ENCODE measurements at regions not wholly inside any gene's neighbourhood (a gene's known extent, or its start where the extent isn't known, plus 50 kb on each side); places are given as distances from the start of the nearest gene placed in this dataset.

GRCh38 chr10:113219446-113219845 is 269.4 kb downstream of the TCF7L2 start:
- H3K27me3 ChIP-seq (ENCODE audit: control insufficient read depth, insufficient read depth, low read length), result peaks cover 13% of the 10 kb centered on the region; the same call in 1 of the 2 replicates
- no peak overlapping the region for H3K4me3 ChIP-seq (ENCODE audit: low read depth, low read length)
- no peaks in the 10 kb centered on the region for H3K36me3 ChIP-seq (ENCODE audit: control insufficient read depth, insufficient read depth, low read length)
- no peaks in the 10 kb centered on the region for H3K9me3 ChIP-seq (ENCODE audit: control insufficient read depth, insufficient read depth, low read depth, low read length)
- H3K4me1 ChIP-seq (ENCODE audit: control insufficient read depth, insufficient read depth, low read length), result peaks cover 13% of the 10 kb centered on the region; the same call in 1 of the 2 replicates
- H3K9ac ChIP-seq (ENCODE audit: low read length), result no peak overlapping the region
- no peak overlapping the region for H3K27ac ChIP-seq (ENCODE audit: low read depth, low read length)

- Histone ChIP-seq H3K36me3 (ENCODE audit: control insufficient read depth, insufficient read depth, low read length) (no peaks in the 10 kb centered on the region), H3K9me3 (ENCODE audit: control insufficient read depth, insufficient read depth, low read depth, low read length) (no peaks in the 10 kb centered on the region), H3K27ac (ENCODE audit: low read depth, low read length) (no peak overlapping the region), H3K4me1 (ENCODE audit: control insufficient read depth, insufficient read depth, low read length) (peaks cover 13% of the 10 kb centered on the region; the same call in 1 of the 2 replicates), H3K4me3 (ENCODE audit: low read depth, low read length) (no peak overlapping the region), H3K9ac (ENCODE audit: low read length) (no peak overlapping the region), H3K27me3 (ENCODE audit: control insufficient read depth, insufficient read depth, low read length) (peaks cover 13% of the 10 kb centered on the region; the same call in 1 of the 2 replicates)
These were observed 271.7 kb downstream of the TCF7L2 start for GRCh38 chr10:113221756-113222168.

GRCh38 chr10:113222207-113222606 is 272.2 kb downstream of the TCF7L2 start:
- Histone ChIP-seq H3K36me3 (ENCODE audit: control insufficient read depth, insufficient read depth, low read length) (no peaks in the 10 kb centered on the region), H3K9me3 (ENCODE audit: control insufficient read depth, insufficient read depth, low read depth, low read length) (no peaks in the 10 kb centered on the region), H3K4me1 (ENCODE audit: control insufficient read depth, insufficient read depth, low read length) (peaks cover 13% of the 10 kb centered on the region; the same call in 1 of the 2 replicates), H3K9ac (ENCODE audit: low read length) (no peak overlapping the region), H3K27ac (ENCODE audit: low read depth, low read length) (no peak overlapping the region), H3K27me3 (ENCODE audit: control insufficient read depth, insufficient read depth, low read length) (peaks cover 13% of the 10 kb centered on the region; the same call in 1 of the 2 replicates), H3K4me3 (ENCODE audit: low read depth, low read length) (no peak overlapping the region)

DNA sequence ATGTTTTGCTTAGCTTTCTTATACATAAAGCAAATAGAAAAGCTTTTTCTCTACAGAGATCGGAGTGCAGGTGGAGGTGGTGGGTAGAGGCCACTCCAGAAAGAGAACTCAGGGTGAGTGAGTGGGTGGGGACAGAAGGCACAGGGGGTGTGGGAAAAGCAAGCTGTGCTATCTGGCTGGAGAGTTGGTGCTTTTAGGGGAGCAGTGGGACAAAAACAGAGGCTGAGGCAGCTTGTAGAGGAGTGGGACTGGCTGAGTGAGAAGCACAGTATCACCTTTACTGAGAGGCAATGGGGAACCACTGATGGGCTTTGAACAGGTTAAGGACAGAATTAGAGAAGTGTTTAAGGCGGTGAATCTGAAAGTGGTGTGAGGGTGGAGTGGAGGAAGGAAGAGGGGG is 275.3 kb downstream of the TCF7L2 start:
- Histone ChIP-seq H3K4me3 (ENCODE audit: low read depth, low read length) (no peak overlapping the region), H3K27me3 (ENCODE audit: control insufficient read depth, insufficient read depth, low read length) (peaks cover 13% of the 10 kb centered on the region; the same call in 1 of the 2 replicates), H3K36me3 (ENCODE audit: control insufficient read depth, insufficient read depth, low read length) (no peaks in the 10 kb centered on the region), H3K4me1 (ENCODE audit: control insufficient read depth, insufficient read depth, low read length) (peaks cover 17% of the 10 kb centered on the region; the same call in 1 of the 2 replicates), H3K9me3 (ENCODE audit: control insufficient read depth, insufficient read depth, low read depth, low read length) (no peaks in the 10 kb centered on the region), H3K27ac (ENCODE audit: low read depth, low read length) (no peak overlapping the region), H3K9ac (ENCODE audit: low read length) (no peak overlapping the region)

GRCh38 chr10:113225903-113226302 is 275.9 kb downstream of the TCF7L2 start:
- H3K9me3 ChIP-seq (ENCODE audit: control insufficient read depth, insufficient read depth, low read depth, low read length), result no peaks in the 10 kb centered on the region
- H3K27me3 ChIP-seq (ENCODE audit: control insufficient read depth, insufficient read depth, low read length), result peaks cover 13% of the 10 kb centered on the region; the same call in 1 of the 2 replicates
- no peak overlapping the region for H3K4me3 ChIP-seq (ENCODE audit: low read depth, low read length)
- H3K27ac ChIP-seq (ENCODE audit: low read depth, low read length), result no peak overlapping the region
- no peaks in the 10 kb centered on the region for H3K36me3 ChIP-seq (ENCODE audit: control insufficient read depth, insufficient read depth, low read length)
- peaks cover 17% of the 10 kb centered on the region; the same call in 1 of the 2 replicates for H3K4me1 ChIP-seq (ENCODE audit: control insufficient read depth, insufficient read depth, low read length)
- no peak overlapping the region for H3K9ac ChIP-seq (ENCODE audit: low read length)

DNA sequence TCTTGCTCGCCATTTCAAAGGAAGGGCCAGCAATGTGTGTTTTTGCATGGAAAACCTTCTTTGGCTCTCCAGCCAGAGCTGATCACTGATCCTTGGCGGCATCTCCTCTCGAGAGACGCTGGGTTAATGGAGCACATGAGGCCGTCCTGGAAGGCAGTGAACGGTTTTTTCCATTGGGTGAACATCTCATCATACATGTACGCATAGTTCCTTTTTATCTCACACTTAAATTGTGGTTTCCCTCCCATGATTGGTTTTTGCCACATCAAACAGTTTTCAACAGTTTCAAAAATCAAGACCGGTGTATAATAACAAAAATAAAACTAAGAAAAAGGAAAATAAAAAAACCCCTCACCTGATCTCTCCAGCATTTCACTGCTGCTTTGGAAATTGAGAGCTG is 276.4 kb downstream of the TCF7L2 start:
- Histone ChIP-seq H3K36me3 (ENCODE audit: control insufficient read depth, insufficient read depth, low read length) (no peaks in the 10 kb centered on the region), H3K9ac (ENCODE audit: low read length) (no peak overlapping the region), H3K4me1 (ENCODE audit: control insufficient read depth, insufficient read depth, low read length) (peaks cover 17% of the 10 kb centered on the region; the same call in 1 of the 2 replicates), H3K9me3 (ENCODE audit: control insufficient read depth, insufficient read depth, low read depth, low read length) (no peaks in the 10 kb centered on the region), H3K27ac (ENCODE audit: low read depth, low read length) (no peak overlapping the region), H3K27me3 (ENCODE audit: control insufficient read depth, insufficient read depth, low read length) (peaks cover 13% of the 10 kb centered on the region; the same call in 1 of the 2 replicates), H3K4me3 (ENCODE audit: low read depth, low read length) (no peak overlapping the region)

- no peak overlapping the region for H3K9ac ChIP-seq (ENCODE audit: low read length)
- peaks cover 13% of the 10 kb centered on the region; the same call in 1 of the 2 replicates for H3K27me3 ChIP-seq (ENCODE audit: control insufficient read depth, insufficient read depth, low read length)
- no peak overlapping the region for H3K4me3 ChIP-seq (ENCODE audit: low read depth, low read length)
- no peak overlapping the region for H3K27ac ChIP-seq (ENCODE audit: low read depth, low read length)
- H3K36me3 ChIP-seq (ENCODE audit: control insufficient read depth, insufficient read depth, low read length), result no peaks in the 10 kb centered on the region
- peaks cover 12% of the 10 kb centered on the region; the same call in 1 of the 2 replicates for H3K4me1 ChIP-seq (ENCODE audit: control insufficient read depth, insufficient read depth, low read length)
- H3K9me3 ChIP-seq (ENCODE audit: control insufficient read depth, insufficient read depth, low read depth, low read length), result no peaks in the 10 kb centered on the region
These were observed 276.9 kb downstream of the TCF7L2 start for GRCh38 chr10:113226831-113227445.

DNA sequence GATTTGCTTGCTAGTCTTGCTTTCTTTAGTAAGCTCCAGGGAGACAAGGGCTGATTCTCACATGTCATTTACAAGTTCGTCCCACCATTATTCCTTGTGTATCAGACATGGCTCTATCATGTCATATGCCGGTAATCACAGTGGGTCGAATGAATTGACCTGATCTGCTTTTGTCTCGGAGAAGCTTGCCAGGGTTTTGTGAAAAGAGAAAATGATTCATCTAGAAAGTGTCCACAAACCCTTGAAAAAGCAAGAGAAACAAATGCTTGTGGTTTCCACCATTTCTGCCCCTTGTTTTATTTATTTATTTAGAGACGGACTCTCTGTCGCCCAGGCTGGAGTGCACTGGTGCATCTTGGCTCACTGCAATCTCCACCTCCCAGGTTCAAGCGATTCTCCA is 278.5 kb downstream of the TCF7L2 start:
- Histone ChIP-seq H3K36me3 (ENCODE audit: control insufficient read depth, insufficient read depth, low read length) (no peaks in the 10 kb centered on the region), H3K27ac (ENCODE audit: low read depth, low read length) (no peak overlapping the region), H3K9ac (ENCODE audit: low read length) (no peak overlapping the region)

GRCh38 chr10:113230011-113230610 is 280.1 kb downstream of the TCF7L2 start:
- H3K27ac ChIP-seq (ENCODE audit: low read depth, low read length), result no peak overlapping the region
- peaks cover 8% of the 10 kb centered on the region; the same call in 1 of the 2 replicates for H3K4me1 ChIP-seq (ENCODE audit: control insufficient read depth, insufficient read depth, low read length)
- H3K9ac ChIP-seq (ENCODE audit: low read length), result no peak overlapping the region
- no peaks in the 10 kb centered on the region for H3K36me3 ChIP-seq (ENCODE audit: control insufficient read depth, insufficient read depth, low read length)
- no peak overlapping the region for H3K4me3 ChIP-seq (ENCODE audit: low read depth, low read length)
- no peaks in the 10 kb centered on the region for H3K9me3 ChIP-seq (ENCODE audit: control insufficient read depth, insufficient read depth, low read depth, low read length)
- H3K27me3 ChIP-seq (ENCODE audit: control insufficient read depth, insufficient read depth, low read length), result no peaks in the 10 kb centered on the region

More for the DNA sequence above, 278.5 kb downstream of the TCF7L2 start:
- H3K4me3 ChIP-seq (ENCODE audit: low read depth, low read length), result no peak overlapping the region
- 0 out of 2 replicates have a peak, but pooled peaks cover 3% of the 10 kb centered on the region for H3K27me3 ChIP-seq (ENCODE audit: control insufficient read depth, insufficient read depth, low read length)
- H3K4me1 ChIP-seq (ENCODE audit: control insufficient read depth, insufficient read depth, low read length), result peaks cover 8% of the 10 kb centered on the region; the same call in 1 of the 2 replicates
- H3K9me3 ChIP-seq (ENCODE audit: control insufficient read depth, insufficient read depth, low read depth, low read length), result no peaks in the 10 kb centered on the region

GRCh38 chr10:113232928-113233511 is 283.0 kb downstream of the TCF7L2 start:
- H3K36me3 ChIP-seq (ENCODE audit: control insufficient read depth, insufficient read depth, low read length), result no peaks in the 10 kb centered on the region
- peaks cover 8% of the 10 kb centered on the region; the same call in 1 of the 2 replicates for H3K4me1 ChIP-seq (ENCODE audit: control insufficient read depth, insufficient read depth, low read length)
- H3K9ac ChIP-seq (ENCODE audit: low read length), result no peak overlapping the region
- H3K4me3 ChIP-seq (ENCODE audit: low read depth, low read length), result no peak overlapping the region
- H3K27ac ChIP-seq (ENCODE audit: low read depth, low read length), result no peak overlapping the region
- H3K9me3 ChIP-seq (ENCODE audit: control insufficient read depth, insufficient read depth, low read depth, low read length), result no peaks in the 10 kb centered on the region
- no peaks in the 10 kb centered on the region for H3K27me3 ChIP-seq (ENCODE audit: control insufficient read depth, insufficient read depth, low read length)

- H3K4me1 ChIP-seq (ENCODE audit: control insufficient read depth, insufficient read depth, low read length), result peaks cover 8% of the 10 kb centered on the region; the same call in 1 of the 2 replicates
- H3K9me3 ChIP-seq (ENCODE audit: control insufficient read depth, insufficient read depth, low read depth, low read length), result no peaks in the 10 kb centered on the region
- no peak overlapping the region for H3K4me3 ChIP-seq (ENCODE audit: low read depth, low read length)
These were observed 284.4 kb downstream of the TCF7L2 start for GRCh38 chr10:113234481-113234880.

More at GRCh38 chr10:113234481-113234880, 284.4 kb downstream of the TCF7L2 start:
- Histone ChIP-seq H3K36me3 (ENCODE audit: control insufficient read depth, insufficient read depth, low read length) (no peaks in the 10 kb centered on the region), H3K9ac (ENCODE audit: low read length) (no peak overlapping the region), H3K27me3 (ENCODE audit: control insufficient read depth, insufficient read depth, low read length) (no peaks in the 10 kb centered on the region), H3K27ac (ENCODE audit: low read depth, low read length) (no peak overlapping the region)

Measured in HUES6 (cell line).